HG02642 (cell line): ENCODE measurements at regions not wholly inside any gene's neighbourhood (a gene's known extent, or its start where the extent isn't known, plus 50 kb on each side); places are given as distances from the start of the nearest gene placed in this dataset.

Source experiments
- ATAC-seq: cut with Tn5 transposase; IDR thresholded peaks from one replicate; pipeline ENCODE4 v1.9.1; 2021; ENCODE audit warnings: mild to moderate bottlenecking; ENCODE audit not compliant: unreplicated experiment, poor library complexity

GRCh38 chr5:99104538-99105132 is 175.8 kb upstream of the CHD1 start:
- no peak for ATAC-seq

GRCh38 chr5:99102073-99102697 is 173.4 kb upstream of the CHD1 start:
- ATAC-seq: no peak

GRCh38 chr5:99099691-99100090 is 170.9 kb upstream of the CHD1 start:
- no peak for ATAC-seq

- no peak for ATAC-seq
Measured at GRCh38 chr5:99089822-99090549, 161.2 kb upstream of the CHD1 start.

GRCh38 chr5:99088309-99088708 is 159.5 kb upstream of the CHD1 start:
- no peak for ATAC-seq

DNA sequence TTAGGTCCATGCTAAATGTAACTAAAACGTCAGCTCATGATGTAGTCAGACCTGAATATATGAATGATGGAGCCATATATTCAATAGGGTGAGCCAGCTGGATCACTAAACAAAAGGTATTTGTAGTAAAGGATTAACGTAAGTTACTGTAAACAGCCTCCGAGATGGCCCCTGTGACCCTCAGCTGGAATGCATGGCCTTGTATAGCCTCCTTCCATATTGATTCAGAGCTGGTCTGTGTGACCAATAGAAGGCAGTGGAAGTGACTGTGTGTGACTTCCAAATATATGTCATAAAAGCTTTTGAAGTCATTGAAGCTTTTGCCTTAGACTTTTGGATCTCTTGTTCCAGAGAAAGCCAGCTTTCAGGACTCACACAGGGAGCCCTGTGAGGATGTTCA is 154.4 kb upstream of the CHD1 start:
- ATAC-seq: no peak

- ATAC-seq: no peak
Measured at GRCh38 chr5:99081711-99082110, 152.9 kb upstream of the CHD1 start.

DNA sequence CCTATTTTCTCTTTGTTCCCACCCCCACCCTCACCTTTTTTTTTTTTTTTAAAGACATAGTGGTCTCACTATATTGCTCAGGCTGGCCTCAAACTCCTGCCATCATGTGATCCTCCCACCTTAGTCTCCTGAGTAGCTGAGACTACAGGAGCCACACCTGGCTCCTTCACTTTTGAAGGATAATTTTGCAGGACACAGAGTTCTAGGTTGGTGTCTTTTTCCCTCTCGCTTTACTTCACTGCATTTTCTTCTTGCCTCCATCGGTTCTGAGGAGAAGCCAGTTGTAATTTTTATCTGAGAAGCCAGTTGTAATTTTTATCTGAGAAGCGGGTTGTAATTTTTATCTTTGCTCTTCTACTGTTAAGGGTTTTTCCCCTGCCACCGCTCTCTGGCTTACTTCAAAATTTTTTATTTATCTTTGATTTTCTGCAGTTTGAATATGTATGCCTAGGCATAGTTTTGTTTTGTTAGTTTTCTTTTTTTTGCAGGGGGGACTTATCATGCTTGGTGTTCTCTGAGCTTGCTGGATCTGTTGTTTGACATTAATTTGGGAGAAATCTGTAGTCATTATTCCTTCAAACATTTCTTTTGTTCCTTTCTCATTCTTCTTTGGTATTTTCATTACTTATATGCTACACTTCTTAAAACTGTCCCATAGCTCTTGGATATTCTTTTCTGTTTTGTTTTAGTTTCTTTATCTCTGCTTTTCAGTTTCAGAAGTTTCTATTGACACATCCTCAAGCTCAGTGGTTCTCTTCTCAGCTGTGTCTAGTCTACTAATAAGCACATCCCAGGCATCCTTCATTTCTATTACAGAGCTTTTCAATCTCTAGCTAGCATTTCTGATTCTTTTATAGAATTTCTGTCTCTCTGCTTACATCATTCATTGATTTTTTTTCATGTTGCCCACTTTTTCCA is 148.2 kb upstream of the CHD1 start:
- ATAC-seq: peak; percentile 59

DNA sequence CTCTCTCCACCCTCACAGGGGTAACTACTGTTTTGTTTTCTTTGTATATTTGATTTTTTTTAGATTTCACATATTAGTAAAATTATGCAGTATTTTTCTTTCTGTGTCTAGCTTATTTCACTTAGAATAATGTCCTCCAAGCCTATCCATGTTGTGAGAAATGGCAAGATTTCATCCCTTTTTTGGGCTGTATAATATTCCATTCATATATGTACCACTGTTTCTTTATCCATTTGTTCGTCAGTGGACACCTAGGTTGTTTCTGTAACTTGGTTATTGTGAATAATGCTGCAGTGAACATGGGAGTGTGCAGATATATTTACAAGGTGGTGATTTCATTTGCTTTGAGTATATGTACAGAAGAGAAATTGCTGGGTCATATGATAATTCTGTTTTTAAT is 144.0 kb upstream of the CHD1 start:
- ATAC-seq: no peak

GRCh38 chr5:99070822-99071221 is 142.0 kb upstream of the CHD1 start:
- ATAC-seq: no peak

- no peak for ATAC-seq
Measured at GRCh38 chr5:99070362-99070761, 141.6 kb upstream of the CHD1 start.

GRCh38 chr5:99068944-99069650 is 140.3 kb upstream of the CHD1 start:
- ATAC-seq: peak; percentile 81

DNA sequence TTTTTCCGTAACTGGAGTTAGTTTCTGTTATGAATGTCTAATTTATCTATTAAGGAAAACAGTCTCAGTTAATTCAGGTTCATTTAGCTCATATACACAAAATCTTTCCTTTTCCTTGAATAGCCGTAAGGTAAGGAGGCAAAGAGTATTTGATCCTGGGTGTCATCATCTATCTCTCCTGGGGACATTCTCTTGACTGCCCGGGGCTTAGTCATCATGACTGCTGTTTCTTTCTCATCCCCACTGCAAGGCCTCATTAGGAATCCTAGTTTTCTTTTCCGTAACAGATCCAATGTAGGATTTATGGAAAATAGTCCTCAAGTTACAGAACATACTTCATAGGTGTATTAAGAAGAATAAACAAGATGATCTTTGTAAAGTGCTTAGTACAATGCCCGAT is 134.9 kb upstream of the CHD1 start:
- no peak for ATAC-seq

DNA sequence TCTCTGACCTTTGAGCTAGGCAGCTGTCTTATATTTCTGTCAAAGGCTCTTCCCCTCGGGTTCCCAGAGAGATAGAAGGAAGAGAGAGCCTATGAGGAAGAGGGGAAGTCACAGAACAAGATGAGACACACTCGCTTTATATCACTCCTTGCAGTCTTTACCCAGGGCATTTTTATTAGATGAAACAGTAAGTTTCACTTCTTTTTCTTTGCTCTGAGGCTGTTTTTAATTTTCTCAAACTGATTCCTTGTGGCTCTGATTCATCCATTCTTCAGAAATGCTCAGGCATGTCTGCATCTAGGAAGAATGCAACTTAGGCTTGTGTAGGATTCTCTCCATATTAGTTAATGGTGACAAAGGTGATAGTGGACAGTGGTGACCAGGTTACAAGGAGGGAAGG is 132.9 kb upstream of the CHD1 start:
- ATAC-seq: no peak

DNA sequence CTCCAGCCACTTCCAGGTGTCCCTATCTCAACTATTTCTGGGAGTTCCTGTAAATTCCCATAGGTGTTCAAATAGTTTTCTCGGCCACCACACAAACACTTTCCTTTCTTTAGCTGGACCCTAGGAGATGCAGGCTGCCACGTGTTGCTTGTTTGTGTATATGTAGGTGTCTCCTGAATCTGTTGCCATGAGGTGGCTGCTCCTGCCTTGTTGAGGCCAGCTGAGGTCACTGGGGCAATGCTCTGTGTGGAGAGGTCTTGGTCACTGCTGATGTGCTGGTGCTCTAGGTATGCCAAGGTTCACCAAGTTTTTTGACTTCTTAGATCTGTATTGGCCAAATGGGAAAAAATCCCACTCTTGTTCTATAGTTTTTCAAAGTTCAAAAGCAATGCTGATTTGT is 132.5 kb upstream of the CHD1 start:
- no peak for ATAC-seq

DNA sequence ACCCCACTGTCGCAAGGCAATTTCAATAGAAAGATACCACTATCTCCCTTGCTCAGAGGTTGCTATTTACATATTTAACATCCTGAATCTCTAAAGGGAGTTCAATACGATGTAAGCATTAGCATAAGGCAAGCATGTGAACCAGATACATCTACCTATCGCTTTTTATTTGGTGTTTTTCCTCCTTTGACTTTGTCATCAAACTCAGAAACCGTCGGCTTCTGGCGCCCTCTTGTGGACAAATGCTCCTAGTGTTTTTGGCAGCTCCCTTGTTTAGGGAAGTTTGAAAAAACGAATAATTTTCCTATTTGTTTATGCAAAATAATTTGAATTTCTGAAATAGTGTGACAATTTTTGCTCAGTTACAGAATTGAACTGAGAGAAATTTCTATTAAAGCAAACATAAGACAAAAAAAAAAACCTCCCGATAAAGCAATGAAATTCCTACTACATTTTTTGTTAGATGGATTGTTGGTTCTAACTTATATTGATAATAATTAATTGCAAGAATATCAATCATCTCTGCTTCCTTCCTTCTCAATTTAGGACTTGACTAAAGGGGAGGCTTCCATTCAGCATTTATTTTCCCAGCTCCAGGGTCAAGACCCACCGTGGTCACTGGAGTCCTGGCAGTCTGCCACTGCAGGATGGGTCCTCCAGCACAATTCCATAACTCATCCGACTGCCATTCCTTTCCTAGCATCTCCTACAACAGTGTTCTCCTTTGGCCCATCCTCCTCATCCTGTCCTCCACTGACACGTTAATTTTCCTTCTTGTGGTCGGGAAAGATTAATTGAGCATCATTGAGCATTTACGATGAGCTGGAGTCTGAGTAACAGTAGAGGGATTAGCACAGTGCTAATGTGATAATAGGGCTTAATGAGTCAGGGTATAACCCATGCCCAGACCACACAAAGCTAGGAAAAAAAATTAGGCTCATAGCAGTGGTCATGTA is 131.8 kb upstream of the CHD1 start:
- ATAC-seq: peak; percentile 67

GRCh38 chr5:99059685-99060084 is 130.9 kb upstream of the CHD1 start:
- peak; percentile 48 for ATAC-seq

- ATAC-seq: no peak
Measured at GRCh38 chr5:99058466-99058865, 129.7 kb upstream of the CHD1 start.

DNA sequence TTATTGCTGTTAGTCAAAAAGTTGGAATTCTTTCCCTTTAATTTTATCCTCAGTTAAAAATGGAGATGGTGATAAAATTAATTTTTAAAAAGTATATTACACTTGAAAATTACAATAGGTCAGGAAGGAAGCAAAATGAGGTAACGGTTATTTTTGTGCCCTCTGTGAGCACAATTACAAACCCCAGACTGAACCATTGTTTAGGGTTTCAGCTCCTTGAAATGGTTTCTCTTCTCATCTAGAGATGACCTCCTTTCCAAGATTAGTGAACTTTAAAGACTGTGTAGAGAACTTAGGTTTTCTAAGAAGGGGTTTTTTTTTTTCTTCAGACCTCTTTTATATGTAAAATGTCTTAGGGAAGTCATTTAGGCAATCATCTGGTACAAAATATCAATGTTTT is 126.2 kb upstream of the CHD1 start:
- no peak for ATAC-seq
